ENCODE measurements at regions not wholly inside any gene's neighbourhood (a gene's known extent, or its start where the extent isn't known, plus 50 kb on each side); places are given as distances from the start of the nearest gene placed in this dataset.
"Not testable (repeated sequence)": the region's sequence is repeated elsewhere in the genome, so short reads cannot be mapped to it uniquely, and the experiment has no call there.

DNA sequence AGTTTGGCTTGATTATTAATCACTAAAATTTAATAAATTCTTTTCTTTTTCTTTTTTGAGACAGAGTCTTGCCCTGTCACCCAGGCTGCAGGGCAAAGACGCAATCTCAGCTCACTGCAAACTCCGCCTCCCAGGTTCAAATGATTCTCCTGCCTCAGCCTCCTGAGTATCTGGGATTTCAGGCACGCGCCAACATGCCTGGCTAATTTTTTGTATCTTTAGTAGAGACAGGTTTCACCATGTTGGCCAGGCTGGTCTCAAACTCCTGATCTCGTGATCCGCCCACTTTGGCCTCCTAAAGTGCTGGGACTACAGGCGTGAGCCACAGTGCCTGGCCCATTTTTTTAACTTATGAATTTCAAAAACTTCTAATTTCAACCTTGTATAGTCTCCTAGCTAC lies 215.6 kb upstream of the RBBP8 start:
- TF ChIP-seq, protein P1, sequence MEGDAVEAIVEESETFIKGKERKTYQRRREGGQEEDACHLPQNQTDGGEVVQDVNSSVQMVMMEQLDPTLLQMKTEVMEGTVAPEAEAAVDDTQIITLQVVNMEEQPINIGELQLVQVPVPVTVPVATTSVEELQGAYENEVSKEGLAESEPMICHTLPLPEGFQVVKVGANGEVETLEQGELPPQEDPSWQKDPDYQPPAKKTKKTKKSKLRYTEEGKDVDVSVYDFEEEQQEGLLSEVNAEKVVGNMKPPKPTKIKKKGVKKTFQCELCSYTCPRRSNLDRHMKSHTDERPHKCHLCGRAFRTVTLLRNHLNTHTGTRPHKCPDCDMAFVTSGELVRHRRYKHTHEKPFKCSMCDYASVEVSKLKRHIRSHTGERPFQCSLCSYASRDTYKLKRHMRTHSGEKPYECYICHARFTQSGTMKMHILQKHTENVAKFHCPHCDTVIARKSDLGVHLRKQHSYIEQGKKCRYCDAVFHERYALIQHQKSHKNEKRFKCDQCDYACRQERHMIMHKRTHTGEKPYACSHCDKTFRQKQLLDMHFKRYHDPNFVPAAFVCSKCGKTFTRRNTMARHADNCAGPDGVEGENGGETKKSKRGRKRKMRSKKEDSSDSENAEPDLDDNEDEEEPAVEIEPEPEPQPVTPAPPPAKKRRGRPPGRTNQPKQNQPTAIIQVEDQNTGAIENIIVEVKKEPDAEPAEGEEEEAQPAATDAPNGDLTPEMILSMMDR (IDR thresholded peaks at IDR 0.05; ENCODE audit: insufficient read depth, low read length) = not testable (repeated sequence)
- TF ChIP-seq POLR2AphosphoS5 (IDR thresholded peaks at IDR 0.05; ENCODE audit: low read depth); GABPA (IDR thresholded peaks at IDR 0.05; ENCODE audit: low read depth); SPI1 (IDR thresholded peaks at IDR 0.05; ENCODE audit: borderline replicate concordance, low read depth); REST (IDR thresholded peaks at IDR 0.05; ENCODE audit: insufficient replicate concordance, low read depth): not testable (repeated sequence)

All from HL-60 (cell line).